ENCODE measurements at regions not wholly inside any gene's neighbourhood (a gene's known extent, or its start where the extent isn't known, plus 50 kb on each side); places are given as distances from the start of the nearest gene placed in this dataset.

DNA sequence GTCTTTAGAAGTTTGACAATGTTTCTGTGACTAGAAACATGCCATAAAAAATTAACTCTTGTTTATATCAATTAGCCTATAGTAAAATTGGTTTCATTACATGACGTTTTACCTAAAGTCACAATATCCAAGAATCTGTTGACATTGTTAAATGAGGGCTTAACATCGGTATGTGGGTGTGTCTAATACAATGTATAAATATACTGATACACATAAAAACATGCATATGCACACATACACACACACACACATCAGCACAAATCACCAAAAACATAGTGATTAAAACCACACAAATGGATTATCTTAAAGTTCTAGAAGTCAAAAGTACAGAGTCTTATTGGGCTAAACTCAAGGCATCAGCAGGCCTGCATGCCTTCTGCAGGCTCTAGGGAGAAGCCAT is 456.7 kb downstream of the NTRK3 start:
- H3K23ac ChIP-seq (ENCODE audit: insufficient read length), result no peak overlapping the region
- H3K36me3 ChIP-seq (ENCODE audit: control insufficient read depth in 2 of 4, insufficient read depth in 4 of 4, low read length in 3 of 4), result no peaks in the 10 kb centered on the region
- no peak overlapping the region for H3K56ac ChIP-seq (replicated peaks; ENCODE audit: insufficient read length, low read depth, low read length)
- no peaks in the 10 kb centered on the region for H3K4me1 ChIP-seq (replicated peaks in 1 of 4; ENCODE audit: control insufficient read depth in 3 of 4, insufficient read depth in 4 of 4, low read length in 3 of 4)
- H3K4me3 ChIP-seq (ENCODE audit: extremely low read depth in 1 of 4, insufficient read depth in 2 of 4, low read depth in 3 of 4, low read length in 4 of 4), result no peak overlapping the region
- FAIRE-seq (no peak), DNase-seq (ENCODE audit: low read depth in 1 of 2, low spot score in 2 of 2) (no peak)
- no peaks in the 10 kb centered on the region; a peak in 1 of 7 replicates for H3K27me3 ChIP-seq (replicated peaks in 1 of 4; ENCODE audit: control insufficient read depth in 3 of 4, extremely low read depth in 1 of 4, insufficient read depth in 3 of 4, low read length in 3 of 4)
- no peak overlapping the region for H2BK12ac ChIP-seq (ENCODE audit: low read depth, low read length)
- no peak overlapping the region for H2AFZ ChIP-seq (ENCODE audit: low read length)
- no peak overlapping the region for H4K8ac ChIP-seq (ENCODE audit: extremely low read depth, insufficient read depth, low read length)
- no peak overlapping the region for H2BK20ac ChIP-seq (ENCODE audit: low read length)
- no peaks in the 10 kb centered on the region for H3K9me3 ChIP-seq (ENCODE audit: insufficient read depth in 2 of 2, low read depth in 1 of 2, low read length in 1 of 2)
- H2BK120ac ChIP-seq (replicated peaks; ENCODE audit: low read depth, low read length), result no peak overlapping the region
- H4K20me1 ChIP-seq (replicated peaks in 1 of 2; ENCODE audit: control insufficient read depth in 1 of 2, insufficient read depth in 2 of 2, low read length in 2 of 2), result no peaks in the 10 kb centered on the region
- no peak overlapping the region for H2AK5ac ChIP-seq (ENCODE audit: low read depth, low read length)
- CTCF ChIA-PET (ENCODE audit: partially characterized antibody), result no interaction called here
- H2BK15ac ChIP-seq (ENCODE audit: low read length), result no peak overlapping the region
- H3K4ac ChIP-seq (replicated peaks; ENCODE audit: insufficient read length, low read depth, low read length), result no peak overlapping the region
- no peaks in the 10 kb centered on the region; the same call in 1 of the 2 replicates for H3K79me1 ChIP-seq (ENCODE audit: low read depth, low read length)
- no peak overlapping the region for H3K4me2 ChIP-seq (ENCODE audit: insufficient read depth in 1 of 2, low read depth in 2 of 2, low read length in 2 of 2)
- POLR2A ChIA-PET (ENCODE audit: partially characterized antibody), result no interaction called here
- no peak overlapping the region for H3K18ac ChIP-seq (ENCODE audit: extremely low read depth, low read length)
- no peak overlapping the region for H3K27ac ChIP-seq (ENCODE audit: low read depth, low read length)
- H2BK5ac ChIP-seq (ENCODE audit: low read depth, low read length), result no peak overlapping the region
- no peak overlapping the region for H4K5ac ChIP-seq (ENCODE audit: insufficient read length, low read depth, low read length)
- no peaks in the 10 kb centered on the region for H3K79me2 ChIP-seq (ENCODE audit: control insufficient read depth in 1 of 2, insufficient read depth in 2 of 2, low read length in 2 of 2)
- H4K91ac ChIP-seq (replicated peaks; ENCODE audit: insufficient read length, low read length), result no peak overlapping the region
- 81% methylated on average over 2 of the region's 2 CpGs; no CpG with 5 or more reads in 1 of the 2 experiments for WGBS, 2 experiments (ENCODE audit: extremely low coverage in 1 of 2, insufficient coverage in 1 of 2, insufficient read length in 1 of 2, insufficient replicate concordance in 2 of 2, low coverage in 1 of 2, low lambda C conversion rate in 2 of 2, missing lambda C conversion rate in 1 of 2)
- peaks cover 3% of the 10 kb centered on the region; the same call in 1 of the 2 replicates for H3K23me2 ChIP-seq (ENCODE audit: low read depth, low read length)
- no peak for TF ChIP-seq BCL11A (IDR thresholded peaks at IDR 0.05; ENCODE audit: low read depth in 2 of 2, low read length in 2 of 2)
- no peak for TF ChIP-seq SIN3A (conservative IDR thresholded peaks at IDR 0.05 in 1 of 2, IDR thresholded peaks at IDR 0.05 in 1 of 2; ENCODE audit: low read depth in 1 of 2, low read length in 2 of 2)
- no peak for TF ChIP-seq SP2 (IDR thresholded peaks at IDR 0.05; ENCODE audit: low read length)
- TF ChIP-seq BACH1 (IDR thresholded peaks at IDR 0.05; ENCODE audit: low read length), result no peak
- TF ChIP-seq TCF12 (IDR thresholded peaks at IDR 0.05; ENCODE audit: low read depth, low read length), result no peak
- TF ChIP-seq NRF1 (IDR thresholded peaks at IDR 0.05; ENCODE audit: low read depth, low read length), result no peak
- H3K9ac ChIP-seq (replicated peaks in 1 of 4; ENCODE audit: extremely low read depth in 1 of 4, low read depth in 3 of 4, low read length in 3 of 4), result no peak overlapping the region
- no peak overlapping the region for H3K14ac ChIP-seq (ENCODE audit: insufficient read length)
